Kidney (tissue), 13 donors: ENCODE measurements at regions not wholly inside any gene's neighbourhood (a gene's known extent, or its start where the extent isn't known, plus 50 kb on each side); places are given as distances from the start of the nearest gene placed in this dataset.

Experiments
- DNase-seq, 5 donors: peaks; one replicate each; pipeline ENCODE4 v3.0.0-alpha.2; 2013 to 2020
- FAIRE-seq: peaks from 2 replicates; lab custom pipeline; 2012; peaks lifted over from hg19 to GRCh38; lab: Jason Lieb, UNC
- H3K27ac ChIP-seq, 2 donors: one replicate each; pipeline ENCODE4 v1.7.0; 2013; ENCODE audit warnings: low read depth in 2 of 2, low read length in 2 of 2, inconsistent platforms in 1 of 2
- H3K27me3 ChIP-seq: one replicate; pipeline ENCODE4 v1.7.1; 2013; ENCODE audit warnings: low read length, inconsistent platforms; ENCODE audit not compliant: control insufficient read depth, insufficient read depth
- H3K36me3 ChIP-seq, 3 donors: one replicate each; pipeline versions ENCODE4 v1.7.0 to v1.7.1; 2013; ENCODE audit warnings: low read length in 3 of 3, control low read depth in 1 of 3, inconsistent platforms in 1 of 3; ENCODE audit not compliant: insufficient read depth in 3 of 3, control insufficient read depth in 2 of 3
- H3K4me1 ChIP-seq, 3 donors: one replicate each; pipeline versions ENCODE4 v1.7.0 to v1.7.1; 2013; ENCODE audit warnings: low read length in 3 of 3, inconsistent platforms in 1 of 3, low read depth in 1 of 3; ENCODE audit not compliant: control insufficient read depth in 2 of 3, insufficient read depth in 2 of 3
- H3K4me3 ChIP-seq, 3 donors: one replicate each; pipeline versions ENCODE4 v1.7.0 to v1.8.1; 2013; ENCODE audit warnings: low read length in 3 of 3, control low read depth in 1 of 3, inconsistent platforms in 1 of 3
- H3K9ac ChIP-seq, 3 donors: one replicate each; pipeline versions ENCODE4 v1.7.0 to v1.7.1; 2013; ENCODE audit warnings: low read length in 3 of 3, control low read depth in 1 of 3, inconsistent platforms in 1 of 3
- H3K9me3 ChIP-seq, 3 donors: one replicate each; pipeline versions ENCODE4 v1.7.0 to v1.7.1; 2013; ENCODE audit warnings: low read length in 3 of 3, control low read depth in 1 of 3, inconsistent platforms in 1 of 3; ENCODE audit not compliant: control insufficient read depth in 2 of 3, insufficient read depth in 1 of 3
- intact Hi-C: fragments of 100-400 bp; cut with DNase I; formaldehyde crosslinking; loops from one replicate; pipeline ENCODE4 v1.11.1; 2022
- TF ChIP-seq, protein P1 (sequence below): IDR thresholded peaks from 3 replicates; pipeline ENCODE4 v1.5.1; 2012; ENCODE audit warnings: mild to moderate bottlenecking, moderate library complexity, borderline replicate concordance; ENCODE audit not compliant: insufficient read depth; ENCODE audit errors: extremely low read depth
- donor health status: control.
- donor health status: control.
- donor health status: control.
- donor health status: control.
- donor health status: control.
- donor health status: DM: yes; HTN: yes; CAD: no.
- donor health status: Normal renal cell carcinoma (clear cell type).

DNA sequence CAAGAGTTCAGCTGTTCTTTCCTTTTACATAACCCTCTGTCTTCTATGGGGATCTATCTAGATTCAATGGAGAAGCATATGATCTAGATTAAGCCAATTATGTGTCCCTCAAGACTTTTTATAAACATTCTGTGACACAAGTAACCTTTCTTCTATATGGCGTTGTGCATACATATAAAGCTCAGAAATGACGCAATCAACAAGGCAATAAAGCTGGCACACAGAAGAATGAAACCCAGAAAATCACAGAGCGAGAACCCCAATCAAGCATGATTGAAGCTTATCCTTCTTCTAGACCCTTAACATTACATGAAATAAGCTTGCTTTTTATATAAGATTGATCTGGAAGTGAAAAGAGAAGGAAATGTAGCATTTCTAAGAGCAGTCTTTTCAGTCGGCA is 178.9 kb downstream of the DMRTA1 start:
- H3K27ac ChIP-seq: no peak overlapping the region
- FAIRE-seq: no peak

DNA sequence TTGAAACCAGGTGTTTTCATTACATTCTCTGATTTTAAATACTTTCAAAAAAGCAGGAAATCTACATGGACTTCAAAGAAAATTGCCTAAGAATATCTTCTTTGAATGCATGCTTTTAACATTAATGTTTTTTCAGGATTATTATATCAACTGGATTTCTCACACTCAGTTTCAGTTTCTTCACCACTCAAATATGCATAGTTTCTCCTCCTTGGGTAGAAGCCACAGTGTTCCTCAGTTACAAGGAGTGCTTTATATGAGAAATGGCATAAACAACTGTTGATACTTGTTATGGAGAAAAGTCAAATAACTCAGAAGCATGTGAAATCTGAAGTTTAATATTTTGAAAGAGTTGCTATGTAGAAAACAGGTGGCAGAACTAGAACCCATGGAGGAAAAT is 196.9 kb downstream of the DMRTA1 start:
- FAIRE-seq: no peak
- Histone ChIP-seq H3K4me1 (no peaks in the 10 kb centered on the region), H3K27me3 (no peaks in the 10 kb centered on the region), H3K9me3 (no peaks in the 10 kb centered on the region), H3K4me3 (no peak overlapping the region), H3K36me3 (no peaks in the 10 kb centered on the region), H3K27ac (no peak overlapping the region), H3K9ac (no peak overlapping the region)
- intact Hi-C loops: no loop called here
- no peak for DNase-seq
- TF ChIP-seq, protein P1, sequence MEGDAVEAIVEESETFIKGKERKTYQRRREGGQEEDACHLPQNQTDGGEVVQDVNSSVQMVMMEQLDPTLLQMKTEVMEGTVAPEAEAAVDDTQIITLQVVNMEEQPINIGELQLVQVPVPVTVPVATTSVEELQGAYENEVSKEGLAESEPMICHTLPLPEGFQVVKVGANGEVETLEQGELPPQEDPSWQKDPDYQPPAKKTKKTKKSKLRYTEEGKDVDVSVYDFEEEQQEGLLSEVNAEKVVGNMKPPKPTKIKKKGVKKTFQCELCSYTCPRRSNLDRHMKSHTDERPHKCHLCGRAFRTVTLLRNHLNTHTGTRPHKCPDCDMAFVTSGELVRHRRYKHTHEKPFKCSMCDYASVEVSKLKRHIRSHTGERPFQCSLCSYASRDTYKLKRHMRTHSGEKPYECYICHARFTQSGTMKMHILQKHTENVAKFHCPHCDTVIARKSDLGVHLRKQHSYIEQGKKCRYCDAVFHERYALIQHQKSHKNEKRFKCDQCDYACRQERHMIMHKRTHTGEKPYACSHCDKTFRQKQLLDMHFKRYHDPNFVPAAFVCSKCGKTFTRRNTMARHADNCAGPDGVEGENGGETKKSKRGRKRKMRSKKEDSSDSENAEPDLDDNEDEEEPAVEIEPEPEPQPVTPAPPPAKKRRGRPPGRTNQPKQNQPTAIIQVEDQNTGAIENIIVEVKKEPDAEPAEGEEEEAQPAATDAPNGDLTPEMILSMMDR: no peak

More for the DNA sequence above, 178.9 kb downstream of the DMRTA1 start:
- TF ChIP-seq, protein P1: no peak
- DNase-seq: no peak
- Histone ChIP-seq H3K27me3 (no peaks in the 10 kb centered on the region), H3K9me3 (peaks cover 0 to 3% (median 0%) of the 10 kb centered on the region in 3 donors), H3K4me3 (no peak overlapping the region), H3K4me1 (no peaks in the 10 kb centered on the region), H3K9ac (no peak overlapping the region), H3K36me3 (no peaks in the 10 kb centered on the region)
- intact Hi-C loops: no loop called here

DNA sequence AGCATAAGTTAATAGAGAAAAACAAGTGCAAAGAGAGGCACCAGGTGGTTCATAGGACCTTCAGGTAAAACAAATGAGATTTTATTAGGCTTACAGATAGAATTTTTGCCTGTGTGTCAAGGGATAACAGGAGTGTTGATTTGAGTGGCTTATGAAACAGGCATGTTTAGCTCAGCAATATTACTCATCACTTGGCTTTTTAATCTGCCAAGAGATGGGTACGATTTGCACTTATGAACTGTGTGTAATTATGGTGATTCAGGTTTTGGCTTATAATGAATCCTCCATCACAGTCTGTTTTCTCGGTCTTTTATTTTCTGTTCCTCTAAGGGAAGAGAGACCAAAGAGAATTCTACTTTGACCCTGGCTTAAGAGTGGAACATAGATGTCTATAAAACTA is 199.3 kb downstream of the DMRTA1 start:
- Histone ChIP-seq H3K27me3 (no peaks in the 10 kb centered on the region), H3K36me3 (no peaks in the 10 kb centered on the region), H3K9me3 (no peaks in the 10 kb centered on the region), H3K27ac (no peak overlapping the region), H3K4me1 (no peaks in the 10 kb centered on the region), H3K9ac (no peak overlapping the region), H3K4me3 (no peak overlapping the region)
- FAIRE-seq (no peak), DNase-seq (no peak)
- intact Hi-C loops: no loop called here
- TF ChIP-seq, protein P1: no peak

DNA sequence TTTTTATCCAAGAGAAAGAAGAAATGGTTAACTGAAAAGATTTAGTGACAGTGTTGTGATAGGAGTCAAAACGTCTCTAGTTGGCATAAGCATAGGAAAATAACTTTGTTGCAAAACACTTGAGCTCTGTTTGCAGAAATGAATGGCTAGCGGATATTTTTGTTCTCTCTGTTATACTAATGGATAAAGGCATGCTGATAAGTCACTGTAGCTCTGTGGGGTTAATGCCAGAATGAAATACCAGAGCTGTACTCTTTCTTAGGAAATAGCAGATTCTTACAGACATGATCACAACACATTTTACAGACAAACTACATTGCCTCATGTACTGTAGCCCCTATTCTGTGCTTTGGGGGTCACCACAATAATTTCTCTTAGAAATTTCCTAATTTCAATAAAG is 202.8 kb downstream of the DMRTA1 start:
- Histone ChIP-seq H3K27me3 (no peaks in the 10 kb centered on the region), H3K9me3 (no peaks in the 10 kb centered on the region), H3K36me3 (no peaks in the 10 kb centered on the region), H3K27ac (no peak overlapping the region), H3K4me1 (no peaks in the 10 kb centered on the region), H3K9ac (no peak overlapping the region), H3K4me3 (no peak overlapping the region)
- TF ChIP-seq, protein P1: no peak
- no peak for DNase-seq
- FAIRE-seq: no peak
- intact Hi-C loops: no loop called here
